GM19372 (cell line): ENCODE measurements at regions not wholly inside any gene's neighbourhood (a gene's known extent, or its start where the extent isn't known, plus 50 kb on each side); places are given as distances from the start of the nearest gene placed in this dataset.
"Not testable (repeated sequence)": the region's sequence is repeated elsewhere in the genome, so short reads cannot be mapped to it uniquely, and the experiment has no call there.

ENCODE experiments used
- ATAC-seq: cut with Tn5 transposase; IDR thresholded peaks from one replicate; pipeline ENCODE4 v1.9.1; 2021; ENCODE audit warnings: mild to moderate bottlenecking, low read depth, moderate library complexity; ENCODE audit not compliant: unreplicated experiment

DNA sequence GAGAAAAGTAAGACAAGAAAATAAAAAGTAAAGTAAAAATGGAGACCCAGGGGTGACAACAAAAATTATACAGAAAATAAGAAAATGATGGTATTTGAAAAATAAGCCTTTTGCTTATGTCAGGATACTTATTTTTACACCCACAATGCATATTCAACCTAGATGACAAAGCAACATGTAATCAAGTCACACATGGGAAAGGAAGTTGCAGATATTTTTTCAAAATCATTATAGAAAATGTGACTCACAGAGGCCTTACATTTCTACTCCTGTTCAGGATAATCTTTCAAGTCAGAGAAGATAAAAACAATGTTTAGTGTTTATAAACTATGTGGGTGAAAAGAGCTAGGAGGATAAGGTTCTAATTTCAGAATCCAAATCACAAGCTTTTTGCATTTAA, 275.3 kb upstream of the UBE2E3 start:
- no peak for ATAC-seq

DNA sequence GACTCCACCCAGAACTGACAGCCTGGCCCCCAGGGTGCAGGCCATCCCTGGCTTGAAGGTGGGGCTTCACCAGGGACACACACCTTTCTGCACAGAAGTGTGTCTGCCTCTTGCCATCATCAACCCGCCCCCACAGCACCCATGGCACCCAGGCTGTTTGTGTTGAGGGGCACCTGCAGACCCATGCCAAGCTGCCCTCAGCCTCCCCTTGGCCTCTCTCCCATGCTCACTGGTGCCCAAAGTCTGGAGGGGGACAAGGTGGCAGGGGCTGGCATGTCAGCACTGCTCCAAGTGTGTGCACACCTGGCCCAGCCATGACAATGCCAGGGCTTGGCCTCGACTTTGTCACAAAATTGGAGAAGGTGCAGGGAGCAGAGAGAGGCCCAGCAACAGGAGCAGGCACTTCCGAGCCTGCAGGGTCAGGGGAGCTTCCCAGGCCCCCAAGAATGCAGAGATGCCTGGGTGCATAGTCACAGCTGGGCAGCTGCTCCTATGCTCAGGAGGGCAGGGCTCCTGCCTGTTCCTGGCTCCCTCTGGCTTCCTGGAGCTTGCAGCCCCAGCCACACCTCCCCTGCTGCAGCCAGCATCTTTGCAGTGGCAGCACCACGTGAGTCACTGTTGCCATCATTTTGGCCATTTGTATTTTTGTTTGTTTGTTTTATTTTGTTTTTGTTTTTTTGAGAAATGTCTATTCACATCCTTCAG, 280.6 kb upstream of the UBE2E3 start:
- ATAC-seq = no peak

DNA sequence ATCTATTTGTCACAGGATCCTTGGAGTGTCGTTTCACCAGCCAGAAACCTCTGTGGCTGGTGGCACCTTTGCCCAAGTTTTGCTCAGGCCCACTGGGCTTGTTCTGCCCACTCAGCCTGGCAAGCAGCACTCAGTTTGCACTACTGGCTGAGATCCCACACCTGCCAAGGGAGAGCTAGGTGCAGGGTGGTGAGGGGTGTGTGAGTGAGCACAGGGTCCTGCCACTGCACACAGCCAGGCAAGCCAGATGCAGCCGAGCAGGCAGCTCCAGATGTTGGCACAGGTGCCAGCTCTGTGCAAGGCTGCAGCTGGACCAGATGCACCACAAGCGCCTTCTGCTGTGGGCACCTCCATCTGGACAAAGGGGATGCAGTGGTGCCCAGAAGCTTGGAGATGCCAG, 281.7 kb upstream of the UBE2E3 start:
- ATAC-seq = no peak

DNA sequence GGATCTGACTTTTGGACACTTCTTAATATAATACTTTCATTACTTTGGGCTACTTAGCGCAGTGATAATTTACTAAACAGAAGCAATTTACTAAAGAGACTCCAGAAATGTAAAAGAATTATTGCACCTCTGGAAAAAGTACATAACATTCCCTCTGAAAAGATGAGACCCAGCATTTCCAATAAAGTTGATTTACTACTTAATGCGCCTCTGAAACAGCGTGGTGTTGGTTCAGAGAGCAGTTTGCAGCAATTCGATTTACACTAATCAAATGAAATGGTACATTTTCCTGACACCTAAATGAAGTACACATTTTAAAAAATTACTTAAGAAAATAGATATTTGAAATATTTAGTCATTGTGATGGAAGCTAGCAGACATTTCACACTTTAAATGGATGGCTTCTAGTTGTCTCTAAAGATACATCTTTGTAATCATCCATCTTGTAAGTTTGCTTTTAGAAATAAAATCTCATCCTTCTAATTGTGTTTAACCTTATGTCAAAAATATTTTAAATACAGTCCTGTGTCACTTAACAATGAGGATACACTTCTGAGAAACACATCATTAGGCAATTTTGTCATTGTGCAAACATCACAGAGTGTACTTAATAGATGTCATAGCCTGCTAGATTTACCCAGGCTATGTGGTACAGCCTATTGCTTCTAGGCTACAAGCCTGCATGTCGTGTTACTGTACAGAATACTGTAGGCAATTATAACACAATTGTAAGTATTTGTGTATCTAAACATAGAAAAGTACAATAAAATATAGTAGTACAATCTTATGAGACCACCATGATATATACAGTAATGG, 284.6 kb upstream of the UBE2E3 start:
- ATAC-seq = no peak

DNA sequence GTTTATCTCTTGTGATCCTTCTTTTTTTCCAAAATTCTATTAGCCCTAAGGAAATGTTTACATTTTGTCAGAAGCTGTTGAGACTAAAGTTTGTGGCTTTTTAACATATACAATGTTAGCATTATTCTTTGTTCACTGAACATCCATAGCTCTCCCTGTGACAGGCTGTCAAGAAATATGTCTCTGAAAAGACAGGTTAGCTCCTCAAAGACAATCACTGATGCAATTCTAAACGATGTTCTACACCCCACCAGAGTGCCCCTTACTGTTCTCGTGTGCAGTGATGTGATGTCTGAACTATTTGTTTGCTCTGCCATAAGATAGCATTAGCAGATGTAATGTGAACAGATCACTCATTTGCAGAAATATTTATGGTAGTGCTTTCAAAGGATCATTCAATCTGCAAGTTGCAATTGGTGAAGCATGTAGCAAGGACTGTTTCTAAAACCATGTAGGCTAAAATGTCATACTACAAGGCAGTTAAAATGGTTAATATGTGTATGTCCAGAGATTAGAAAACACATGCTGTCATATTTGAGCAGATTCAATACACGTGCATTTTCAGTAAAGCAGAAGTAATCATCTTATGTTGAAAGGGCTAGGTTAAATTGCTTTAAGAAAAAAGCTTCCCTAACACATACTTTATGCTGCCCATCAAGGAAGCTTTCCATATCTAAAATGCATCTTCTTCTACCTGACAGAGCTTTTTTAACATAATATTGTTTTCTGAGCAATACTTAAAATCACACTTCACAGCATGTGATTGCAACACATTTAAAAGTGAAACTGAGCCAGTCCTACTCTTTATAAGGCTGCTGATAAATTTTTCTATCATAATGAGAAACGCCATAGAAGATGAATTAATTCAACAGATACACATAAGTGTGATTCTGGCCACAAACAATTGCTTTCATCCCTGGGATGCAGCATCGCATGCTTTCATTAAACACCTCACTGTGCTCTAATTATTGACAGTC, 285.7 kb upstream of the UBE2E3 start:
- ATAC-seq = no peak

DNA sequence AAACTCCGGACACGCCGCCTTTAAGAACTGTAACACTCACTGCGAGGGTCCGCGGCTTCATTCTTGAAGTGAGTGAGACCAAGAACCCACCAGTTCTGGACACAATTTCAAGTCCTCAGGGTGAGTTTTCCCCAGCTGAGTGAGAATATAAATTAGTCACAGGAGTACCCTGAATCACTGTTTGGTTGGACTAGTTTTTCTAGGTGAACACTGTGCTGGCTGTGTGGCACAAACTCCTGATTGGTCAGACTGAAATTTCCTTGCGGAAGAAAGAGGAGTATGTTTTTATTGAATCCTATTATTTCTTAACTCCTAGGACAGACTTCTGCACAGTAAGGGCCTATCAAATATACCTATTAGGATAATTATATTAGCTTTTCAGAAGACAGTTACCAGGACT, 288.1 kb upstream of the UBE2E3 start:
- no peak for ATAC-seq

DNA sequence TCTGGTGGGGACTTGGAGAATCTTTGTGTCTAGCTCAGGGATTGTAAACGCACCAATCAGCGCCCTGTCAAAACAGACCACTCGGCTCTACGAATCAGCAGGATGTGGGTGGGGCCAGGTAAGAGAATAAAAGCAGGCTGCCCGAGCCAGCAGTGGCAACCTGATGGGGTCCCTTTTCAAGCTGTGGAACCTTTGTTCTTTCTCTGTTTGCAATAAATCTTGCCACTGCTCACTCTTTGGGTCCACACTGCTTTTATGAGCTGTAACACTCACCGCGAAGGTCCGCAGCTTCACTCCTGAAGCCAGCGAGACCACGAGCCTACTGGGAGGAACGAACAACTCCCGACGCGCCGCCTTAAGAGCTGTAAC, 288.6 kb upstream of the UBE2E3 start:
- not testable (repeated sequence) for ATAC-seq

DNA sequence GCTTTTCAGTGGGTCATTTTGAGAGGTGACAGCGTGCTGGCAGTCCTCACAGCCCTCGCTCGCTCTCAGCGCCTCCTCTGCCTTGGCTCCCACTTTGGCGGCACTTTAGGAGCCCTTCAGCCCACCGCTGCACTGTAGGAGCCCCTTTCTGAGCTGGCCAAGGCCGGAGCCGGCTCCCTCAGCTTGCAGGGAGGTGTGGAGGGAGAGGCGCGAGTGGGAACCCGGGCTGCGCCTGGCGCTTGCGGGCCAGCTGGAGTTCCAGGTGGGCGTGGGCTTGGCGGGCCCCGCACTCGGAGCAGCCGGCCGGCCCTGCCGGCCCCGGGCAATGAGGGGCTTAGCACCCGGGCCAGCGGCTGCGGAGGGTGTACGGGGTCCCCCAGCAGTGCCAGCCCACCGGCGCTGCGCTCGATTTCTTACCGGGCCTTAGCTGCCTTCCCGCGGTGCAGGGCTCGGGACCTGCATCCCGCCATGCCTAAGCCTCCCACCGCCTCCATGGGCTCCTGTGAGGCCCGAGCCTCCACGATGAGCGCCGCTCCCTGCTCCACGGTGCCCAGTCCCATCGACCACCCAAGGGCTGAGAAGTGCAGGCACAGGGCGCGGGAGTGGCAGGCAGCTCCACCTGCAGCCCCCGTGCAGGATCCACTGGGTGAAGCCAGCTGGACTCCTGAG, 289.1 kb upstream of the UBE2E3 start:
- not testable (repeated sequence) for ATAC-seq

DNA sequence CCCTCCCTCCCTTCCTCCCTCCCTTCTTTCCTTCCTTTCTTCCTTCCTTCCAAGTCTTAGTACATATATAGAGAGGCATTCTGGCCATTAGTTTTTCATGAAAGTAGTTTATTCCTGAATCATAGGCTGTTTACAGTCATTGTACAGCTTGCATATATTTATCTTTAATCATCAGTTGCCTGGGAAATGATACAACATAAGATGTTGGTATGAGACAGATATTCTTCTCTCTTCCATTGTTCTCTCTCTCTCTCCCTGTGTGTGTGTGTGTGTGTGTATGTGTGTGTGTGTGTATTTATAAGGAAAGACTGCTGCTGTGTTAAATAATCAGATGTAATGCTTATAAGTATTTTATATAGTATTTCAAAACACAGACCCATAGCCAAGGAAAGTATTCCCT, 289.8 kb upstream of the UBE2E3 start:
- no peak for ATAC-seq

DNA sequence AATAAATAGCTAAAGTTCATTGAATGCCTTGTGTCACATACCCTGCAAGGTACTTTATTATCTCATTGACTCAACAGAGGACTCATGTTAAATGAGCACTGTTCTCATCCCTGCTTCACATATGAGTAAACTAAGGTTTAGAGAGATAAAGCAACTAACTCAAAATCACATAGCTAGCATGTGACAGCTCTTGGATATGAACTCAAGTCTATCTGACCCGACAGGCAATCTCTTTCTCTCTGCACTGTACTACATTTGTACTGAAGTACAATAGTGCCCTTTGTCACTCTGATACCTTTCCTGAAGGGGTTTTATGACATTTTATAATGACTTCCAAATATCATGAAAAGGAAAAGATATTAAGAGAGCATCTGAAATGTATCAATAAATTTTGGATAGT, 297.5 kb upstream of the UBE2E3 start:
- ATAC-seq = no peak

DNA sequence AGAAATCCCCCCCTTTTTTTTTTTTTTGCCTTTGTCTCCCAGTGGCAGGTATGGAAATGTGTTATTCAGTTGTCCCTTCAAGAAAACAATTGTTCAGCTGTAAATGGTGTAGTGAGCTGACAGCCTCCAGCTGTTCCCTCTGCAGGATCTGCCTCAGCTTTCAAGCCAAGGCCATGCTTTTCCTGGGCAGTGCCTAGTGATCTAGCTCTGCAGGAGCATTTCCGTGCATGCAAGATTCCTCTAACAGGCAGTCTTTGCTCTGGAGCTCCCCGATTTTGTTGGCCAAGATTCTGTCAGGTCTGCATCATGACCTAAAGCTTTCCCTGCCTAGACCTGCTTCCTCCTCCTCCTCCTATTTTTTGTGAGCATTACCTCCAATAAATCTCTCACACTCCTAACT, 300.7 kb upstream of the UBE2E3 start:
- ATAC-seq = no peak

DNA sequence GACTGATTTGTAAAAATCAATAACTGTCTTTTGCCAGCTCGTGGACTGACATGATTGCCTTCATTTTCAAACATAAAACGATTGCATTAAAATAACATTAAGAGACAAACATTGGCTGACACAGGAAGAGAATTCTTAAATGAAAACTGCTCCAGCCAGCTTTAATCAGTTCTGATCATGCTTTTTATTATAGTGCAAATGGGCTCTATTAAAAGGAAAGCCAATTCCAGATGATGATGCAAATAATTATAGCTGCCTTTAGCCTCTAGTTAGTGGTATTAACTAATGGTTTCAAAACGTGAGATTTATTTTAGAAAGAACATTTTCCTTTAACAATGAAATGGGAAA, 301.8 kb upstream of the UBE2E3 start:
- no peak for ATAC-seq

DNA sequence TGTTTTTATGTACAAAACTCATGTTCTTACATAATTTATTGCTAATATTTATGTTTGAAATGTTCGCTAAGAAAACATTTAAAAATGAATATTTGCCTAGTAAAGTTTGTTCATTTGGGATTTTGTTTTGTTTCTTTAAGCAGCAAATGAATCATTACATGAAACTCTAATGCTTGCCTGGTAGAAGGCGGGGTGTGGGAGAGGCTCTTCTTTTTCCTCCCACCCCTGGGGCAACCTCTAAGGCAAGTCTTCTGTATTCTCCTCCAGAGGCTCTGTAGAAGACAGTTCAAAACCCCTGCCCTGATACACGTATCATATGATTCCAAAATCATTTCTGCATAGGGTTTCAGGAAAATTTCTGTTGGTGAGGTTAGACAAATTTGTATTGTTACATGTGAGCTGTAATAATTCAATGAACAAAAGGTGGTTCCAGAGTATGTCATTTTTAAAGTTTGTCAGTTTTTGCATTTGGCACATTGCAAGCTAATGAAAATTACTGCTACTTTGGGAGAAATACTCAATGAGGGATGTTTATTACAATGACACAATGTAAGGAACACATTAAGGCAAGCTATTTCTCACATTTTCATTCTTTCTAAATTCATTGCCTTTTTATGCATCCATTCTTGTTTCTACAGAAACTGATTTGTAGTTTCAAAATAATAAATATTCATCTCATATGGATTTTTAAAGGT, 302.3 kb upstream of the UBE2E3 start:
- ATAC-seq = no peak

DNA sequence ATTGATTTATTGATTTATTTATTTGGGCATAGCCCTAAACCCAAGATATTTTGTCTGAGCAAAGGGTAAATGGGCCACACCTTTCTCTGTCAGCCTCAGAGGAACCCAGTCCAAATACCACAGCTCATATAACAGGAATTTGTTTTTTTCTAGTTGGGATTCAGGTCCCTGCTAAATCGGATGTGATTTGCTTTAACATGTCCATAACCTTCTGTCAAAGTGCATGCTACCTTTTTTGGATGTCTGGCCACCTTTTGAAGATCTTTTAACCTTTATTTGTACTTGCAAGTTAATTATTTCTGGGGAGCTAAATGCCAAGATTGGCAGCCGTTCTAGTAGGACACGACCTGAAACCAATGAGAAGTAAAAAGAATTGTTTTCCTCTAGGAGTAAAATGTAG, 303.2 kb upstream of the UBE2E3 start:
- no peak for ATAC-seq

DNA sequence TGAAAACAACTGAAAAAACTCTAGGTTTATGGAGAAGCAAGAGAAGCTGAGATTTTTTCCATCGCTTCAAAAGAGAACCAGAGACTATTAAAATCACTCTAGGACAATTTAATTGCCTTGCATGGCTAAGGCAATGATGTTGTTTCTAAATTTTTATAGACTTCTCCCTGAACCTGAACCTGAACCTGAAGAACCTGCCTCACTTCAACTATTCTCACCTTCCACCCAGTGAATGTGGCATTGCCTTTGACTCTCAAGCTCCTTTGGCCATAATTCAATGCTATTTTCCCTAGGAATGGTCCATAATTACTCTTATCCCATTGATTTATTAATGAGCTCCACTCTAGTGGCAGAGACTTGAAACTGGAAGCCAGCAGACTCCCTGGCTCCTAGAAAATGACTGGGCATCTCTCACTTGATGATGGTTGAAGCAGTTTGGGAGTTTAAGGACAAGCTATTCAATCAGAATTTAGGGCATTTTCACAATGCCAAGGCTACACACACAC, 303.8 kb upstream of the UBE2E3 start:
- no peak for ATAC-seq

DNA sequence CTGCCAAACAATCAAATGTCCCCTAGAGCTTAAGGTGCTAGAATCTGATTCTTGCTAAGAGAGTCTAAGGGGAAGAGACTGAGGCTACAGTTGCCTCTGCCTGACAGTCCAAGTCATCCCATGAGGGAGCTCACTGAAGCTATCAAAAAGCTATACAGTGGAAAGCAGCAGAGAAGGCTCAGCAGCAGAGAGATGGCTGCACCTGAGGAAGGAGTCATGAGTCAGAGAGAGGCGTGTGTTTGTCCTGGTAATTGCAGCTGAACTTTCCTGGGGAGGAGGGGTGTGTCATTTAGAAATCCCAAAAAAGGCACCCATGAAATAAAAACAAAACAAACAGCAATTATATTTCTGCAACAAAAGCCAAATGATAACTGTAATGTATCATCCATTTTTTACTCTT, 305.2 kb upstream of the UBE2E3 start:
- no peak for ATAC-seq

DNA sequence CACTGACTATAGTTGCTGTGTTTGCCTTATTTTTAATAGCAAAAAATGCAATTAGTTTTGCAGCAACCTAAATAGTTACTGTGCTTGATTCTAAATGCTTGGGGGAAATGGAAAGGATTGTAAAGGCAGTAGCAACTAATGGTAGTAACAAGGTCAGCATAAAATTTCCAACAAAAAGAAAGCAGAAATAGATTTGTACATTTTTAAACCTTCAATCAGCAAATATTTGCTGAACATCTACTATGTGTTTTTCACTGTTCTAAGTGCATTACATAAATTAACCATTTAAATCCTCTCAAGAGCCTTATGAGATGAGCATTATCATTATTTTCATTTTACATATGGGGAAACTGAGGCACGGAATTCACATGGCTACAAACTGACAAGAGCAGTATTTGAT, 308.0 kb upstream of the UBE2E3 start:
- ATAC-seq = no peak

DNA sequence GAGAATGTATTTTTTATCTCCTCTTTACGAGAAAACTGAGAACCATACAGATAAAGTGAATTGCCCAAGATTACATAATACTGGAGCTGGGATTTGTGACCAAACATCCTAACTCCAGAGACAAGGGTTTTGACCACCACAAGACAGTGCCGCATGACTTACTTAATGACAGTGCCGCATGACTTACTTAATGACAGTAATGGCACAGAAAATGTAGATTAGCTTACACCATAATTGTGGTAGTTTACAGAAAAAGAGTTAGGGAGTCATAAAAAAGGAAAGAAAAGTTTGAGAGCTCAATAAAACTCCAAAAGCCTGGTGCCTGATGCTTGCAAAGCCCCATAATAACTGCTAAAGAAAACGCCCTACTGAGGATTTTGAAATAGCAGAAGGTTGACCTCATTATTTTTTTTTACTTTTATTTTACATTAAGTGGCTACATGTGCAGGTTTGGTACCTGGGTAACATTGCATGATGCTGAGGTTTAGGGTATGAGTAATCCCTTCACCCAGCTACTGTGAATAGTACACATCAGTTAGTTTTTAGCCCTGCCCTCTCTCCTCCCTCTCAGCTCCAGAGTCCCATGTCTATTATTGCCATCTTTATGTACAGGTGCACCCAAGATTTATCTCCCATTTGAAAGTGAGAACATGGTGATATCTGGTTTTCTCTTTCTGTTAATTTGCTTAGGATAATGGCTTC, 310.0 kb upstream of the UBE2E3 start:
- ATAC-seq = no peak

DNA sequence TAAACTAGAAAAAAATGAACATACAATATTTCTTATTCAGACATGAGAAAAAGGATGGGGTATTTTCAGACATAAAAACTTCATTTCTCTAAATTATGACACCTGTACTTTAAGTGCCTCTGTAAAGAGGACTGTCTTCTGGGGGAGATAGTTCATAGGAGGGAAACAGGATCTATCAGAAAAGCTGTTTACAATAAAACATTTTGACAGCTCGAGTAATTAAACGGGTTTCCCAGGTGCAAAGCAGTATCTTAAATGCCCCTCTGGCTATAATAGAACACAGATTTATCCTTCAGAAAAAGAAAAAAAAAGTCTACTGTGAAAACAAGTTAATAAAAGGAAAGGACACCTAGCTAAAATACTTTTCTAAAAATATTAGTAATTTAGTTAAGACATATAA, 311.4 kb upstream of the UBE2E3 start:
- no peak for ATAC-seq
